ENCODE measurements at regions not wholly inside any gene's neighbourhood (a gene's known extent, or its start where the extent isn't known, plus 50 kb on each side); places are given as distances from the start of the nearest gene placed in this dataset.

DNA sequence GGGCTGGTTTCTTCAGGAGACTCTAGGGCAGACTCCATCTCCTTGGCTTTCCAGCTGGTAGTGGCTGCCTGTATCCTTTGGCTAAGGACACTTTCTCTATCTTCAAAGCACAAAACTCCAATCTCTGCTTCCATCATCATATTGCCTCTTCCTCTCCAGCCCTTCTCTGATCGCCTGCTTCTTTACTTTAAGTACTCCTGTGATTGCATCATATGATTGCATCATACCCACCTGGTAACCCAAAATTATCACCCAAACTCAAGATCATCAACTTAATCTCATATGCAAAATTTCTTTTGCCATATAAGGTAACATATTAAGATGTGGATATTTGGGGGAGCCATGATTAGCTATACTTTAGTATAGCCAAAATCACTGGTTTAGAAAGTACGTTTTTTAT, 1092.6 kb upstream of the CDH6 start:
- no peaks in the 10 kb centered on the region for H3K27me3 Mint-ChIP-seq
- H3K9me3 Mint-ChIP-seq = peaks cover 7% of the 10 kb centered on the region
- no peak overlapping the region for H3K4me3 Mint-ChIP-seq
- no peak for DNase-seq
- H3K36me3 Mint-ChIP-seq = no peaks in the 10 kb centered on the region
- H3K4me1 Mint-ChIP-seq = no peaks in the 10 kb centered on the region
- H3K27ac Mint-ChIP-seq = no peak overlapping the region

DNA sequence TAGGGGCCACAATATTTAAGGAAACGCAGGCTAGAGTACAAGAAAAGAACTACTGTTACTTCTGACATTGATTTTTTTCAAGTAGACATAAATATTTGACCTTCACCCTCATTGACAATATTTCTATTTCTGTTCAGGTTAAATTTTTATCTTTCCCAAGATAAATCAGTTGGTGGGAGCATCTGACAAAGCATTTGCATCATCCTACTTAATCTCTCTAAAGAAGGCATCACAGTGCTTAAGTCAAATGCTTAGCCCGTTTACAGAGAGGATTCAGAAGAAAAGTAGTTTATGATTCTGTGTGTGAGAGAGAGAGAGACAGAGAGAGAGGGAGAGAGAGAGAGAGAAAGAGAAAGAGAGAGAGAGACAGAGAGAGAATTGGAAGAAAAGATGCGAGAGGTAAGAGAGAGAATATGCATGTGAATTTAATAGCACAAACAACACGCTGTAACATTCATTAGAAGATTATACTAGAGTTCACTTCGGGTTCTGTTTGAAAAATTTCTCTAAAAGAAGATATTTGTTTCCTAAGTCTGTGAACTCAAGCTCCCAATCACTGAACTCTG, 1093.3 kb upstream of the CDH6 start:
- no peak for DNase-seq
- H3K4me1 Mint-ChIP-seq = no peaks in the 10 kb centered on the region
- H3K4me3 Mint-ChIP-seq = no peak overlapping the region
- H3K9me3 Mint-ChIP-seq = peaks cover 7% of the 10 kb centered on the region
- H3K27ac Mint-ChIP-seq = no peak overlapping the region
- H3K27me3 Mint-ChIP-seq = no peaks in the 10 kb centered on the region
- no peaks in the 10 kb centered on the region for H3K36me3 Mint-ChIP-seq

DNA sequence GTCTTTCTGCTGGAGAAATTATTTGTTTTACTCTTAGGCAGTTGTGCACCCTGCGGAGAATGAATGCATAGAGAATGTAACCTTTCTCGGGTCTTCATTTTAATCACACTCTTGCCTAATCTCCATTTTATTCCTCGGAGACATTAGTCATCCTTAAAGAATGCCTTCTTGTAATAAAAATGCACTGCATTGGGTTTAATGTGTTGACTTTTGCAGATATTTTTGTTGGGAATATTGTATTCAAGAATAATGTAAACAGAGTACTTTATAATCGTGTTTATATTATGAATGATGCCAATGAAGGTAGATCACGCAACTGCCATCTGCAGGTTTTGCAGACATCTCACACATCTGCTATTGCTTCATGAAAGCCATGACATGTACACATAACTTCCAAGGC, 1093.9 kb upstream of the CDH6 start:
- no peak for DNase-seq
- peaks cover 7% of the 10 kb centered on the region for H3K9me3 Mint-ChIP-seq
- H3K4me1 Mint-ChIP-seq = no peaks in the 10 kb centered on the region
- H3K27ac Mint-ChIP-seq = no peak overlapping the region
- no peaks in the 10 kb centered on the region for H3K27me3 Mint-ChIP-seq
- no peak overlapping the region for H3K4me3 Mint-ChIP-seq
- no peaks in the 10 kb centered on the region for H3K36me3 Mint-ChIP-seq

DNA sequence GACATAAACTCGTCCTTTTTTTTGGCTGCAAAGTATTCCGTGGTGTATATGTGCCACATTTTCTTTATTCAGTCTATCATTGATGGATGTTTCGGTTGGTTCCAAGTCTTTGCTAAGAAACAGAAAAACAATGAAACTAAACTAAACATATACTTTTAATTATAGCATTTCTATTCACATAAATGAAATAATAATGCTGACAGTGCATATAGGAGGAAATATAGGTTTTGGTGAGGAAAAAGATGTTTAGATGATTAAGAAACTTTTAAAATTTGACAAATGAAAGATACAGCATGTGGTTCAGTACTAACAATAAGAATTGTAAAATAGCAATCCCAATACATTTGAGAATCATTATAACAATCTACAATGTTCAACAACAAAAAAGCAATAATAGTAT, 1094.5 kb upstream of the CDH6 start:
- Mint-ChIP-seq H3K36me3 (no peaks in the 10 kb centered on the region), H3K27me3 (no peaks in the 10 kb centered on the region), H3K4me3 (no peak overlapping the region), H3K9me3 (peaks cover 8% of the 10 kb centered on the region), H3K4me1 (no peaks in the 10 kb centered on the region), H3K27ac (no peak overlapping the region)
- DNase-seq = no peak

DNA sequence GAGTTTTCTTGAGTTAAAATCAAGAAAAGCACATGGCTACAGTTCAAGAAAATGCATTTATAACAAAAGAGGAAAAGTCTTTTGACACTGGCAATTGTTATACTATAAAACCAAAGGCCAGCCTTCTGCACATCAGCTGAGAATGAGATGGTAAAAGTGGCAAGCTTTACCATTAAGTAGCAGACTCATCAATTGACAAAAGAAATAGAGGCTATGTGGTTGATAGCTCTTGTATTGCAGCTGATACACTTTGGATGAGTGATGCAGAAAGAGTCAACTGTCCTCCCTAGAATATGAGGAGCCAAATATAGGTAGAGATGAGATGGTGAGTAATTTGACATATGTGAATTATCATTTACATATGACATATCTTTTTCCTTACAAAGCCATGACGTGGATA, 1100.9 kb upstream of the CDH6 start:
- H3K4me1 Mint-ChIP-seq = no peaks in the 10 kb centered on the region
- no peaks in the 10 kb centered on the region for H3K27me3 Mint-ChIP-seq
- no peak overlapping the region for H3K27ac Mint-ChIP-seq
- no peak overlapping the region for H3K4me3 Mint-ChIP-seq
- H3K9me3 Mint-ChIP-seq = peaks cover 5% of the 10 kb centered on the region
- no peaks in the 10 kb centered on the region for H3K36me3 Mint-ChIP-seq
- no peak for DNase-seq

DNA sequence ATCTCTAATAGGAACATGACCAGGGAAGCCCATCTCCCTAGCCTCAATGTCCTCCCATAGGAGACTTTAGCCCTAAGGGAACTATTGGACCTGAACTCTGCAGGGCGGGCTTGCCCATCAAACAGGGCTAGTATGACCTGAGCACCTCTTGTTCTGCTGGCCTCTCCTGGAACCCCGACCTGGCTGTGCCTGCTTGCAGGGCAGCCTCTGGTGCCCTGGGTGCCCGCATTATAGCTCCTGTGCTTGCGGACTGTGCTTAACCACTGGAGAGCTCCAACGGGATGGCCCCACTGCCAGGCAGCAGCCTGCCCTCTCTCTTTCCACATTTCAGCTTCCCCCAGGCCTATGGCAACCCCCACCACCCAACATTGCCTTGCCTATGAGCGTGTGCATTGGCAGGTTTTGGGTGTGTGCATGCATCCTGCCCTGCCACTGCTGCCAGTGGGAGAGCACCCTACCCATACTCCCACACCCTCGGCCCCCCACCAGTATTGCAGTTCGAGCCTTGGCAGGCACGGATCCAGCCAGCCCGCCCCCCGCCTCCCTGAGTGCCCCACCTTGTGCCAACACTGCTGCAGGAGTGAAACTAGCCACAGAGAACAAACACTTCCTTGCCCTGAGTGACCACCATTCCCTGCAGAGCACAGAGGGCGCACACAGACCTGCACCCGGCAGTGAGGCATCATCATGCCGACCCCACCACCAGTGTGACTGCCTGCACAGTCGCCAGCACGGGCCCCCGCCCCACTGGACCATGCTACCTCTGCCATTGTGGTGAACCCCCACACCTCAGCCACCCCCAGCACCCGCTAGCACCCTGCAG, 1123.8 kb upstream of the CDH6 start:
- no peak overlapping the region for H3K27ac Mint-ChIP-seq

DNA sequence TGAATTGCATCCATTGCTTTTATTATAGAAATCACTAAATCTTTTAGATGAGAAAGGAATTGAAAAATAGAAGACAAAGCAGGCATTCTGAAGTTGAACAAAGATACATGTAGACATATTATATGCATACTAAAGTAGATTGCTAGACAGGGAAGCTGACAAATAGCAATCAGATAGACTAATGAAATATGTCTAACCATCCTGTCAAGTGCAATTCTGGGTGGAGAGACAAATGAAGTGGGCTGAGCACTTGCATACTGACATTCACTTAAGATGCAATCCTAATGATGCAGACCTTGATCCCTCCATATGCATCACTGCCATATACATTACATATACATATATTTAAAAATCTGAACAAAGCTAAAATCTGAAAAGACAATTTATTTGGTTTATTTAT, 1130.0 kb upstream of the CDH6 start:
- Mint-ChIP-seq H3K4me3 (no peak overlapping the region), H3K27ac (no peak overlapping the region), H3K27me3 (no peaks in the 10 kb centered on the region), H3K4me1 (no peaks in the 10 kb centered on the region), H3K9me3 (peaks cover 5% of the 10 kb centered on the region), H3K36me3 (no peaks in the 10 kb centered on the region)
- no peak for DNase-seq

More for the DNA sequence above, 1123.8 kb upstream of the CDH6 start:
- no peaks in the 10 kb centered on the region for H3K27me3 Mint-ChIP-seq
- H3K4me3 Mint-ChIP-seq = no peak overlapping the region
- no peaks in the 10 kb centered on the region for H3K36me3 Mint-ChIP-seq
- DNase-seq = no peak
- peaks cover 10% of the 10 kb centered on the region for H3K9me3 Mint-ChIP-seq
- no peaks in the 10 kb centered on the region for H3K4me1 Mint-ChIP-seq

DNA sequence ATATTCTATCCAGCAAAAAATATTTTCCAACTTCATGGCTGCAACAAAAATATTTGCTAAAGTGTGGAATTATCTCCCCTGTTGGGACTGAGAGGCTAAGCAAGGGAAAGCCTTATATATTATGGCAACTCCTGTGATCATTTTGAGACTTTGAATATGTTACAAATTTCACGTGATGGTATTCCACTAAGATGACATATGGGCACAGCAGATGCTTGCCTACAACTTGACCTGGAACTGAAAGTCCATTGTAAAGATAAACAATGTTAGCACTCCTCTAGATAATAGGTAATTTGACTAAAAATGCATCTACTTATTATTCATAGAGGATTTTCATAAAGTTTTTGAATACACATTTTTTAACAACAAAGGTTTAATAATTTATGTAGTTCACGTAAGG, 1141.5 kb upstream of the CDH6 start:
- H3K9me3 Mint-ChIP-seq = peaks cover 6% of the 10 kb centered on the region
- no peaks in the 10 kb centered on the region for H3K36me3 Mint-ChIP-seq
- no peak overlapping the region for H3K4me3 Mint-ChIP-seq
- no peaks in the 10 kb centered on the region for H3K27me3 Mint-ChIP-seq
- no peak overlapping the region for H3K27ac Mint-ChIP-seq
- no peak for DNase-seq
- no peaks in the 10 kb centered on the region for H3K4me1 Mint-ChIP-seq

DNA sequence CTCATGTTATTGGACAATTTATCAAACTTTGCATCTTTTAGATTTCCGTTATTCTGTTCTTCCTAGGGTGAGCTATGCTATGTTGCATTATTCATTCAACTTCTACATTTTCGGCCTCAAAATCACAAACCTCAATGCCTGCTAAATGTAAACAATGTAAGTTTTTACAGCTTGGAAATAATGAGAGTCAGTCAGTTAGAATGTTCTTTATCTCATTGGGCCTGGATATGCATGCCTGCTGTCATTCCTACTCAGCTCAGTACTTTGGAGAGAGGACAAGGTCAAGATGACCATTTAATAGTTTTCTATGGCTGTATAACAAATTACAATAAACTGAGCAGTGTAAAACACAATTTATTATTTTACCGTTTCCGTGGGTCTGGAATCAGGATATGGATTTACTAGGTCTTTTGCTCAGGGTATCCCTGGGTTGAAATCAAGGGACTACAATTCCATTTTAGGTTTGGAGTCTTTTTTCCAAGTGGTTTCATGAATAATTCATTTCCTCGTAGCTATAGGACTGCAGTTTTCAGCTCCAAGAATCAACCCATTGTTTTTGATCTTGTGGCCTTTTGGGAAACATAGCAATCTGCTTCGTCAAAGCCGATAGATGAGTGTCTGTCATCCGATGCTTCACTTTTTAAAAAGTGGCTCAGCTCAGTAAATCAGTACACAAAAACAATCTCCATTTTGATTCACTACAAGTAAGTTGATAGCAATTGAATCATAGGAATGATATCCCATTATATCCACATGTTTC, 1143.2 kb upstream of the CDH6 start:
- Mint-ChIP-seq H3K27ac (no peak overlapping the region), H3K9me3 (peaks cover 3% of the 10 kb centered on the region)

DNA sequence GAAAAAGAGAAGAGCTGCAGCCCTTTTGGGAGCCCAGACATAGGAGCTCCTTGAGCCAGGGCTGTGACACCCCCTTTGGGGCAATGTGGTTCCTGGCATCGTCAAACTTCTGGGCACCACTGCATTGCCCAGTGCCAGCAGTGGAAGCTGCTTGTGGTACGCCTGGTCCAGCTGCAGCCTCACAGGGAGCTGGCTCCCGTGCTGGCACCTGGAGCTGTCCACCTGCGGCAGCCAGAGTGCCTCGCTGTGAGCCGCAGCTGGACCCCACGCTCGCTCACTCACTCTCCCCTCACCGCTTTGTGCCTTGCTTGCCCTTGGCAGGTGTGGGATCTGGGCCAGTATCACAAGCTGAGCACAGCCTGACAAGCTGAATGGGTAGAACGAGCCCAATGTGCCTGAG, 1150.8 kb upstream of the CDH6 start:
- H3K27ac Mint-ChIP-seq = no peak overlapping the region
- no peaks in the 10 kb centered on the region for H3K36me3 Mint-ChIP-seq
- no peaks in the 10 kb centered on the region for H3K4me1 Mint-ChIP-seq
- peaks cover 1% of the 10 kb centered on the region for H3K9me3 Mint-ChIP-seq
- H3K27me3 Mint-ChIP-seq = no peaks in the 10 kb centered on the region
- no peak for DNase-seq
- H3K4me3 Mint-ChIP-seq = no peak overlapping the region

More for the DNA sequence above, 1143.2 kb upstream of the CDH6 start:
- DNase-seq = no peak
- no peaks in the 10 kb centered on the region for H3K27me3 Mint-ChIP-seq
- H3K4me1 Mint-ChIP-seq = no peaks in the 10 kb centered on the region
- H3K36me3 Mint-ChIP-seq = no peaks in the 10 kb centered on the region
- no peak overlapping the region for H3K4me3 Mint-ChIP-seq

DNA sequence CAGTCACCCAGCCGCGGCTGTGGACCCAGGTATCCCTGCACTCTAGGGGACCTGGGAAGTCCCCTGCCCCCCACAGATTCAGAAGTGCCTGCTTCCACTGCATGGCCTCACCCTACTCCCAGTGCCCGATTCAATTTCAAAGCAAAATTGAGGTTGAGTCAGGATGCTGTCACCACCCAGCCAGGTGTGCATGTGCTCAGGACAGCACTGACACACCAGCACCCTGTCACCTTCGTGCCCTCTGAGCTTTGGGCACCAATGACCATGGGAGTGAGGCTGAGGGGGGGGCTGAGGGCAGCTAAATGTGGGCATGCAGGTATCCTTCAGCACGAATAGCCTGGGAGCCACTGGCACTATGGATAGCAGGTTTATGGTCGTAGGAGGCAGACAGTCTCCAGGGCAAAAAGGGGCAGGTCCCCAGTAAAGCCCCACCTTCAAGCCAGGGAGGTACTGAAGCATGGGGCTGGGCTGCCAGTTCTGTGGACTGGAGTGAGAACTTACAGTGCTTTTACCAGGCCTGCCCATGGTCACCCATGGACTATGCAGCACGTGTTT, 1151.6 kb upstream of the CDH6 start:
- Mint-ChIP-seq H3K27ac (no peak overlapping the region), H3K36me3 (no peaks in the 10 kb centered on the region), H3K4me3 (no peak overlapping the region), H3K27me3 (no peaks in the 10 kb centered on the region), H3K9me3 (peaks cover 1% of the 10 kb centered on the region), H3K4me1 (no peaks in the 10 kb centered on the region)
- no peak for DNase-seq

DNA sequence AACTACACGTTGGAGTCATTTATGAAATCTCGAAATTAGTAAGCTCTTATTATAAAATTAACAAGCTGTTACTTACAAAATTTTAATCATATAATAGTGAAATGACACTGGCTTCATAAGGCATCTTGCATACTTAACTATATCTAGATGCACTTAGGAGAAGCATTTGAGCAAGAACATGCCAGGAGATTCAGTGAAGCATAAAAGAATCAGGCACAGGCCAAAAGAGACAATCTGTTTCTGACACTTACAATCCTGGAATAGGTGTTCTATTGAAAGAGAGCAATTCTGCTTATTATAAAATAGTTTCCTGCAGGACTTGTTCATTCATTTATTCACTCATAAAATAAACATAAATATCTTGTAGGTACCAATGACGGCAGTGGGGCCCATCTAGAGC, 1152.2 kb upstream of the CDH6 start:
- no peak for DNase-seq
- Mint-ChIP-seq H3K9me3 (peaks cover 1% of the 10 kb centered on the region), H3K4me1 (no peaks in the 10 kb centered on the region), H3K4me3 (no peak overlapping the region), H3K36me3 (no peaks in the 10 kb centered on the region), H3K27me3 (no peaks in the 10 kb centered on the region), H3K27ac (no peak overlapping the region)

DNA sequence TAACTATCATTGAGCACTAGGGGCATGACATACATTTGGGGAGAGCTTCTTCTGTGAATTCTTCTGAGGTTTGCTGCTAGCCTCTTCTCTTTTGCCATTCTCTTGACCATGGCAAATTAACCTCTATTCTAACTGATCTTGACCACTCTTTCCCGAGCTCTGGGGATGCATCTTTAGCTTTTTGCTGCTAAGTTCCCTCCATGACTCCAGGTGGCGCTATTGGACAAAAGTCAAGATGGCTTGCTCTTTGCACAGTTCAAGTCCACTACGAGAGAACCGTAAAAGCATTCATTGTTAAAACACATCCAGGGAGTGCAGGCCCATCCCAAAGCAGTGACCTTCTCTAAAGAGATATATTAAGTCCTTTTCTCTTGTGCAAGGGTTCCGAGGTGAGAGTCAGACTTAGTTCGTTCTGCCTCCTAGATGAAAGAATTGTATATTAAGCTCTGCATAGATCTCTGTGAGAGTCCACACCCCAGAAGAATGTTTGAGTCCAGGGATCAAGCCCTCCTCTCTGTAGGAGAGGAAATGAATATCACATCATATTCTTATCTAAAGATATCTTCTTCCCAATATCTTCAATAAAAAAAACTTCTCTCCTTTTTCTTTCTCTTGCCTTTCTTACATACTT, 1152.9 kb upstream of the CDH6 start:
- Mint-ChIP-seq H3K27me3 (no peaks in the 10 kb centered on the region), H3K9me3 (peaks cover 4% of the 10 kb centered on the region), H3K27ac (no peak overlapping the region), H3K4me3 (no peak overlapping the region), H3K36me3 (no peaks in the 10 kb centered on the region), H3K4me1 (no peaks in the 10 kb centered on the region)
- DNase-seq = no peak

DNA sequence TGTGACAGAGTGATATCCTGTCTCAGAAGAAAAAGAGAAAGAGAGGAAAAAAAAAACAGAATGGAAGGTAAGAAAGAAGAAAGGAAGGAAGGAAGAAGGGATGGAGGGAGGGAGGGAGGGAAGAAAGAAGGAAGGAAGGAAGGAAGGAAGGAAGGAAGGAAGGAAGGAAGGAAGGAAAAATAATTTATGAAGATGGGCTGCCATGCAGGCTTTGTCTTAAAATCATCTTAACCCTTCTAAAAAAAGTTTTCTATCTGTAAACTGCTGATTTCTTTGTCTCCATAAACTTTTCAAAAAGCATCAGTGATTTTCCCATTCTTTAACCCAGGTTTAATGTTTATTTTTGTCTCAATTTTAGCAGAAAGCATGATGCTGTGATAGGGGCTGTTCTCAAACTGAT, 1154.1 kb upstream of the CDH6 start:
- Mint-ChIP-seq H3K4me1 (no peaks in the 10 kb centered on the region), H3K27me3 (no peaks in the 10 kb centered on the region)

DNA sequence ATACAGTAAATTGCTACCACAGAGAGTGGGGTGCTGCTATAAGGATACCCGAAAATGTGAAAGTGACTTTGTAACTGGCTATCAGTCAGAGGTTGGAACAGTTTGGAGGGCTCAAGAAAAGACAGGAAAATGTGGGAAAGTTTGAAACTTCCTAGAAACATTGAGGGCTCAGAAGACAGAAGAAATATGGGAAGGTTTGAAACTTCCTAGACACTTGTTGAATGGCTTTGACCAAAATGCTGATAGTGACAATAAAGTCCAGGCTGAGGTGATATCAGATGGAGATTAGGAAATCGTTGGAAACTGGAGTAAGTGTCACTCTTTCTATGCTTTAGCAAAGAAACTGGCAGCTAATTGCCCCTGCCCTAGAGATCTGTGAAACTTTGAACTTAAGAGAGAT, 1158.6 kb upstream of the CDH6 start:
- Mint-ChIP-seq H3K4me3 (no peak overlapping the region), H3K27me3 (no peaks in the 10 kb centered on the region), H3K27ac (no peak overlapping the region), H3K36me3 (no peaks in the 10 kb centered on the region), H3K9me3 (peaks cover 6% of the 10 kb centered on the region), H3K4me1 (no peaks in the 10 kb centered on the region)
- DNase-seq = no peak

More for the DNA sequence above, 1154.1 kb upstream of the CDH6 start:
- Mint-ChIP-seq H3K27ac (no peak overlapping the region), H3K4me3 (no peak overlapping the region), H3K9me3 (peaks cover 7% of the 10 kb centered on the region), H3K36me3 (no peaks in the 10 kb centered on the region)
- DNase-seq = no peak
